HG02623 (cell line): ENCODE measurements at regions not wholly inside any gene's neighbourhood (a gene's known extent, or its start where the extent isn't known, plus 50 kb on each side); places are given as distances from the start of the nearest gene placed in this dataset.

Experiments
- ATAC-seq: cut with Tn5 transposase; IDR thresholded peaks from one replicate; pipeline ENCODE4 v1.9.1; 2021; ENCODE audit warnings: moderate library complexity; ENCODE audit not compliant: unreplicated experiment

GRCh38 chr10:111200505-111201186 is 123.8 kb downstream of the ADRA2A start:
- ATAC-seq, result no peak

GRCh38 chr10:111203615-111204014 is 126.8 kb downstream of the ADRA2A start:
- no peak for ATAC-seq

- no peak for ATAC-seq
Observed at GRCh38 chr10:111204838-111205237, 128.0 kb downstream of the ADRA2A start.

DNA sequence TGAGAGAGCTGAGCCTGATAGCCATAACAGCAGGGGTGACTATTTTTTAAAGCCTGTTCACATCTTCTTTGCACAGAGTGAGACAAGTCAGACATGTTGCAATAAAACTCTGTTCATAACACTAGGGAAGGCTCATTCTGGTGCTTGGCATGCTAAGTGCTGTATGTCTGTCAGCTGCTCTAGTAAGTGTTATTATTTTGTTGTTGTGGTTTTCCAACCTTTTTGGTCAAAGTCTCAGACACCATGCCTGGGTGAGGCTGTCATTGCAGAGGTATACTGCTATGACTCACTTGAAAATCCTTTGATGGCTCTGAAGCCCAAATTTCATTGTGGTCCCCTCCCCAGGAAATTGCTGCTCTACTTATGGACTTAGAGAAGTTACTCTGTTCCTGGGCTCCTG is 129.7 kb downstream of the ADRA2A start:
- no peak for ATAC-seq

GRCh38 chr10:111207500-111207899 is 130.7 kb downstream of the ADRA2A start:
- no peak for ATAC-seq

DNA sequence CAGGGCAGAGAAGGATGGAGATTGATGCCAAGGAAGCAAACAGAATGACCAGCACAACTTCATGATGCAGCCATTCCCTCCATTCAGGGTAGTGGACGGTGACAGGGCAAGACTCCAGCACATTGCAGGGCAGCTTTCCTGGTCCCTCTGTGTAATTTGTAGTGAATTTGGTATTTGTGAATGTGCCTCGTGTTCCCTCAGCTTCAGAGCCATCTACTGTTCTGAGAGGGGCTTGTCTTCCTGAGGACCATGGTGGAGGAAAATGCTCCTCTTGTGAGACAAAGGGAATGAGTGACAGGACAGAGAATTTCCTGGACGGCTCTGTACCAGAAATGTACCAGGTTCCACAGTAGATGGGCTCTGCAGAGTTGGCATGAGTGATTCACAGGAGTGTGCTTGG is 132.1 kb downstream of the ADRA2A start:
- ATAC-seq, result no peak

DNA sequence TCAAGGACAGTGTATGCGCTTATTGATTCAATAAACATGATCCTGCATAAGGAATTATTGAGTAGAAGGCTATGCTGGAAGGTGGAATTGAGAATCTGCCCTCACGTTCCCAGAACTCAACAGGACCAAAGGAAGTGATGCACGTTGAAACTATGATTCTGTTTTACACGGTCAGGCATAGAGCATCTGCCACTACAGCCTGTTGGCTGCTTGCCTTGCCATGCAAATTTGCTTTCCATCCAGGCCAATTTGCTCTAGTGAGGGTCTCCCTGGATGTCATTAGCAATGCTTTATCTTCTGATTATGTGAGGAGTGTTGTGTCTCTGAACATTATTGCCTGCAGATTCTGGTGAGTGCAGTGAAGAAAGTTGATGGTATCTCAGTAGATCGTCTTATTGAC is 132.9 kb downstream of the ADRA2A start:
- no peak for ATAC-seq

- ATAC-seq, result no peak
Observed at GRCh38 chr10:111211241-111211640, 134.4 kb downstream of the ADRA2A start.

DNA sequence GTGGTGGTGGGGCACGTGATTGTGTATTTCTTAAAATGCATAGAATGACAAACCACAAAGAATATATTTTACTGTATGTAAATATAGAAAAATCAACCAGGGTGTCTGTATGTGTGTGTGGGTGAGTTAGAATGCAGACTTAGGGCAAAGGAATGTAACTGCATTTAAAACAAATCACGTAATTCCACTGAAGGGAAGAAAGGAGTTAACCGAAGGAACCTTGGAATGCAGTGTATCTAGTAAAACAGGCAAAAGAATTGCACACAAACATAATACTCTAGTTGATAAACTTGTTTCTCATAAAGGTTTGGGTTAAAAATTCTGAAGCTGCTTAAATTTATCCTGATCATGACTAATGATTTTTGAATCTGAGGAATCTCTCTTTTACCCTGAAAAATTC is 134.9 kb downstream of the ADRA2A start:
- ATAC-seq, result no peak

DNA sequence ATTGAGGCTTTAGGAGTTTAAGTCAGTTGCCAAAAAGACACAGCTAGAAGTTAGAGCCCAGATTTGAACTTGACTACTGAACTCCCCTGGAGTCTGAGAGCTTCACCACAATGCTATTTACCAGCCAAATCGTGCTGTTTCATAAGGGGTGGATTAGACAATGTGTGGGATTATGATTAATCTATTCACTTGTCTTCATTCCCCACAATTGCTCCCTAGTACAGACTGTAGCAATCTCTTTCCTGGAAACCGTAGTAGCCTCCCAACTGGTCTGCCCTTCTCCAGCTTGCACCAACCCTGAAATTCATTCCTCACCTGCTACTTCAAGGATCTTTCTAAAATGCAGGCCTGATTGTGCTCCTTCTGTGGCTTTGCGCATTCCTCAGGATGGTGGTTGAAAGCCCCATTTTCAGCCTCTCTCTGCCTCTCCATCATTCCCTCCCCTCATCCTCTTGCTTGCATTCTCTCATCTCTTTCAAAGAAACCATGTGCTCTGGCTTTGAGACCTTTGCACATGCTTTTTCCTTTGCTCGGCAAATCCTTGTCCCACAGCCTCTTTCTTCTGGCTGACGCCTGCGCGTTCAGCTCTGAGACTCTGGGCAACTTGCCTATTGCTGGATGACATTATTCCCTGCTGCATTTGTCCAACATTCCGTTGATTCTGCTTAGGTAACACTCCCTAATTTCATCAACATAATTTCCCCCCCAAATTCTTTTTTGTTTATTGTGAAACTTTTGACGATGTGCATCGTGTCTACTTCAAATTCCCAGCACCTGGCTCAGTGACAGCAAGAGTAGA is 145.1 kb downstream of the ADRA2A start:
- no peak for ATAC-seq

DNA sequence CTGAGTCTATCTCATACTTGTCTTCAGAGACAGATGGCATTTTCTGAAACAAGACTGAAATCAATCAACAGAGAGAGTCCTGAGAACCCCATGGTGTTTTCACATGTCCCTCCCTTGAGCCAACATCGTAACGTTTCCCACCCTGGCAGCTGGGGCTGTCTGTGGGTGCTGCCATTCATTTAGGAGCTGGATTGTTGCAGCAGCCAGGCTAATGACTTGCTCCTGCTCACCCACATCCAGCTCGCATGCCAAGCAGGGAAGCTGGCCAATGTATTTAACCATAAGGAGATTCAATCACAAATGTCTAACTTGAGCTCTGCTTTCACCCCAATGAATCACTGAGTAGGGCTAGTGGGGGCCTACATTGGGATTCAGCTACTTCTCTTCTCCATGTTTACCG is 146.1 kb downstream of the ADRA2A start:
- ATAC-seq, result no peak

DNA sequence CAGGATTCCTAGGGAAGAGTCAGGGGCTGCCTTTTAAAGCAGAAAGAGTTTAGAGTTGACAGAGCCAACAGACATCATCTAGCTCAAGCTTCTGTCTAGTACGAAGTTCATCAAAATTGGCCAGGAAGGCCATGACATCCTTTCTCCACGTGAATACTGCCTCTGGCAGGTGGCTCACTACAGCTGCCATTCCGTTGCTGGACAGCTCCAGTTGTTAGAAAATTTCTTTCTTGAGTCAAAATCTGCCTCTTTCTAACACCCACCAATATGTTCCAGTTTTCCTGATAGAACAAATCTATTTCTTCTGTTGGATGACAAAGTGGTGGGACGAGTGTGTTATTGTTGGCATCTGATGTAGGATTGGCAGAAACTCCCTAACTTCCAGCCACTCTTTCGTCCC is 154.9 kb downstream of the ADRA2A start:
- no peak for ATAC-seq

DNA sequence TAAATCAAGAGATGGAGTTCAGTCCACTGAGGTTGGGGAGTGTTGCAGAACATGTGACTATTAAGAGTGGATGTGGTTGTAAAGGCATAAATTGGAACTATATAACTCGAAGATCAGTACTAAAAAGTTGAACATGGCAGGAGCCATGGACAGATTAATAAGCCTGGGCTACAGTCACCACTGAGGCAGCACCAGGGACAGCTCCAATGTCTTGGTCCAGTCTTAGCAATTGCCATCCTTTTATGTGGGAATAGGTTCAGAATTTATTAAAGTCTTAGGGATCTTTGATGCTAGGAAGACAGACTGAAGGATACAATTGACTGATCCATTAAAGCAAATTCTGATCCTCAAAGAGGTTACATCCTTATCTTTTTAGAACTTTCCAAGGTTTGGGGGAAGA is 156.6 kb downstream of the ADRA2A start:
- no peak for ATAC-seq

- ATAC-seq, result no peak
Observed at GRCh38 chr10:111234234-111234913, 157.5 kb downstream of the ADRA2A start.

- no peak for ATAC-seq
Observed at GRCh38 chr10:111234914-111235302, 158.1 kb downstream of the ADRA2A start.

- ATAC-seq, result no peak
Observed at GRCh38 chr10:111240348-111240747, 163.5 kb downstream of the ADRA2A start.

GRCh38 chr10:111243126-111243525 is 166.3 kb downstream of the ADRA2A start:
- no peak for ATAC-seq

- ATAC-seq, result no peak
Observed at GRCh38 chr10:111246136-111246535, 169.3 kb downstream of the ADRA2A start.

- no peak for ATAC-seq
Observed at GRCh38 chr10:111246814-111247452, 170.1 kb downstream of the ADRA2A start.

- no peak for ATAC-seq
Observed at GRCh38 chr10:111247781-111248389, 171.1 kb downstream of the ADRA2A start.

DNA sequence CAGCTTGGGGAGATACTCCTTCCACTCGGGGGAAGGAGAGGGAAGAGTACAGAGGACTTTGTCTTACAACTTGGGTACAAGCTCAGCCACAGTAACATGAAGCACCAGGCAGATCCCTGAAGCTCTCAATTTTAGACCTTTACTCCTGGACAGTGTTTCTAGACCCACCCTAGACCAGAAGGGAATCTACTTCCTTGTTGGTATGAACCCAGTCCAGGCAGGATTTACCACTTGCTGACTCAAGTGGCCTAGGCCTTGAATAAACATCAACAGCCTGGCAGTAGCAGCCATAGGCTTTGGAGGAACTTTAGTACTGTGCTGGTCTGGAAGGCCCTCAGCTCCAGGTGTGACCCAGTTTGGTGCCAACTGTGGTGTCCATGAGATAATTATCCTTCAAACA is 173.1 kb downstream of the ADRA2A start:
- no peak for ATAC-seq
